GM03348 (cell line): ENCODE measurements at regions not wholly inside any gene's neighbourhood (a gene's known extent, or its start where the extent isn't known, plus 50 kb on each side); places are given as distances from the start of the nearest gene placed in this dataset.

Experiments used
- DNase-seq: peaks from one replicate; pipeline ENCODE4 v3.0.0; 2012; ENCODE audit warnings: low spot score

GRCh38 chr9:16312962-16313546 lies 557.4 kb downstream of the BNC2 start:
- DNase-seq = no peak

GRCh38 chr9:16314476-16314875 lies 556.0 kb downstream of the BNC2 start:
- DNase-seq = no peak

GRCh38 chr9:16315720-16316119 lies 554.8 kb downstream of the BNC2 start:
- no peak for DNase-seq

- DNase-seq = no peak
Measured at GRCh38 chr9:16316456-16316855, 554.0 kb downstream of the BNC2 start.

GRCh38 chr9:16316911-16317817 lies 553.3 kb downstream of the BNC2 start:
- DNase-seq = no peak

GRCh38 chr9:16318516-16319060 lies 551.9 kb downstream of the BNC2 start:
- DNase-seq = no peak

- DNase-seq = no peak
Measured at GRCh38 chr9:16319646-16320045, 550.8 kb downstream of the BNC2 start.

- no peak for DNase-seq
Measured at GRCh38 chr9:16320338-16320902, 550.0 kb downstream of the BNC2 start.

GRCh38 chr9:16321461-16322119 lies 548.9 kb downstream of the BNC2 start:
- DNase-seq = peak; percentile 75

GRCh38 chr9:16322849-16323248 lies 547.6 kb downstream of the BNC2 start:
- no peak for DNase-seq

GRCh38 chr9:16325966-16326365 lies 544.5 kb downstream of the BNC2 start:
- no peak for DNase-seq

GRCh38 chr9:16328349-16328748 lies 542.1 kb downstream of the BNC2 start:
- no peak for DNase-seq

GRCh38 chr9:16329671-16330113 lies 540.8 kb downstream of the BNC2 start:
- DNase-seq = peak; percentile 36

- DNase-seq = no peak
Measured at GRCh38 chr9:16331031-16331430, 539.4 kb downstream of the BNC2 start.

- DNase-seq = no peak
Measured at GRCh38 chr9:16331527-16331926, 538.9 kb downstream of the BNC2 start.

GRCh38 chr9:16333691-16334090 lies 536.8 kb downstream of the BNC2 start:
- no peak for DNase-seq

- peak; percentile 96 for DNase-seq
Measured at GRCh38 chr9:16335788-16336580, 534.5 kb downstream of the BNC2 start.

- no peak for DNase-seq
Measured at GRCh38 chr9:16336833-16337232, 533.6 kb downstream of the BNC2 start.

GRCh38 chr9:16337322-16338029 lies 533.0 kb downstream of the BNC2 start:
- DNase-seq = peak; percentile 55

- peak; percentile 67 for DNase-seq
Measured at GRCh38 chr9:16341177-16341576, 529.3 kb downstream of the BNC2 start.
